Vagina (tissue), 2 donors: ENCODE measurements at regions not wholly inside any gene's neighbourhood (a gene's known extent, or its start where the extent isn't known, plus 50 kb on each side); places are given as distances from the start of the nearest gene placed in this dataset.
"Not testable (repeated sequence)": the region's sequence is repeated elsewhere in the genome, so short reads cannot be mapped to it uniquely, and the experiment has no call there.

Source experiments
- DNase-seq, 2 donors: peaks; one replicate each; pipeline ENCODE4 v3.0.0-alpha.2; 2017; ENCODE audit errors: extremely low spot score in 2 of 2
- H3K27ac ChIP-seq: fragments of 200-600 bp; sonication (generic); one replicate; pipeline ENCODE4 v1.5.1; 2019
- H3K27me3 ChIP-seq: fragments of 200-600 bp; sonication (generic); one replicate; pipeline ENCODE4 v1.5.1; 2019
- H3K36me3 ChIP-seq, 2 donors: fragments of 200-600 bp; sonication (generic); one replicate each; pipeline ENCODE4 v1.5.1; 2017 to 2019
- H3K4me1 ChIP-seq: fragments of 200-600 bp; sonication (generic); one replicate; pipeline ENCODE4 v1.5.1; 2019
- H3K4me3 ChIP-seq, 2 donors: fragments of 200-600 bp; sonication (generic); 1 replicate in 1 of 2; 2 replicates in 1 of 2; pipeline ENCODE4 v1.5.1; 2016 to 2019
- H3K9me3 ChIP-seq: fragments of 200-600 bp; sonication (generic); one replicate; pipeline ENCODE4 v1.5.1; 2019
- POLR2A ChIP-seq, 2 donors: fragments of 450-650 bp; IDR thresholded peaks; one replicate each; pipeline ENCODE4 v1.6.1; 2017; ENCODE audit warnings: antibody characterized with exemption in 2 of 2, mild to moderate bottlenecking in 2 of 2, moderate library complexity in 2 of 2
- POLR2AphosphoS5 ChIP-seq, 2 donors: sonication (generic); formaldehyde crosslinking; IDR thresholded peaks; one replicate each; pipeline ENCODE4 v1.9.0; 2017; ENCODE audit warnings: antibody characterized with exemption in 2 of 2, mild to moderate bottlenecking in 2 of 2, low read depth in 1 of 2; ENCODE audit not compliant: insufficient read depth in 1 of 2
- intact Hi-C: fragments of 100-400 bp; cut with DNase I; formaldehyde crosslinking; loops from one replicate; pipeline ENCODE4 v1.15.1; 2023
- TF ChIP-seq, protein P1 (sequence below), 3 experiments: fragments of 450-650 bp in 2 of 3; fragments of 200-600 bp in 1 of 3; sonication (generic) in 1 of 3; IDR thresholded peaks; one replicate each; pipeline ENCODE4 v1.5.1; 2017 to 2019; ENCODE audit warnings: antibody characterized with exemption in 3 of 3, mild to moderate bottlenecking in 2 of 3, moderate library complexity in 2 of 3

DNA sequence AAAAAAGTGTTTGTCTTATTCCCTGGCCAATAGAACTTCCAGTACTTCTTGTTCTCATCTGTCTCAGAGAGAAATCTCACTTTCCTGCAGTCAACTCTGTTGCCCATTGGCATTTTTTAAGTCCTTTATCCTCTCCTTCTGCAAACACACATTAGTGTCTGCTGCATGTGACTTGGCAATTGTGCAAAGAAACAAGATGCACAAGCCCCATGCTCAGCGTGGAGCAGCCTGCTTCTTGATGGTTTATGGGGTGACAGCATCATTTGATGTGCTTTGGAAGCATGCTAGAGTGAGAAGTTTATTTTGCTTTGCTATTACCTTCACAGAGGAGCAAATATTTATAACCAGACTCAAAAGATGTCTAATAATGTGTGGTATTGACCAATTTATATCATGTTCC, 238.2 kb downstream of the FAT3 start:
- Histone ChIP-seq H3K36me3 (no peaks in the 10 kb centered on the region), H3K27ac (no peak overlapping the region), H3K9me3 (no peaks in the 10 kb centered on the region), H3K27me3 (no peaks in the 10 kb centered on the region), H3K4me3 (no peak overlapping the region), H3K4me1 (no peaks in the 10 kb centered on the region)
- TF ChIP-seq POLR2AphosphoS5 (IDR thresholded peaks at IDR 0.05; ENCODE audit: insufficient read depth in 1 of 2, low read depth in 1 of 2) (no peak), POLR2A (IDR thresholded peaks at IDR 0.05) (no peak)
- TF ChIP-seq, protein P1, sequence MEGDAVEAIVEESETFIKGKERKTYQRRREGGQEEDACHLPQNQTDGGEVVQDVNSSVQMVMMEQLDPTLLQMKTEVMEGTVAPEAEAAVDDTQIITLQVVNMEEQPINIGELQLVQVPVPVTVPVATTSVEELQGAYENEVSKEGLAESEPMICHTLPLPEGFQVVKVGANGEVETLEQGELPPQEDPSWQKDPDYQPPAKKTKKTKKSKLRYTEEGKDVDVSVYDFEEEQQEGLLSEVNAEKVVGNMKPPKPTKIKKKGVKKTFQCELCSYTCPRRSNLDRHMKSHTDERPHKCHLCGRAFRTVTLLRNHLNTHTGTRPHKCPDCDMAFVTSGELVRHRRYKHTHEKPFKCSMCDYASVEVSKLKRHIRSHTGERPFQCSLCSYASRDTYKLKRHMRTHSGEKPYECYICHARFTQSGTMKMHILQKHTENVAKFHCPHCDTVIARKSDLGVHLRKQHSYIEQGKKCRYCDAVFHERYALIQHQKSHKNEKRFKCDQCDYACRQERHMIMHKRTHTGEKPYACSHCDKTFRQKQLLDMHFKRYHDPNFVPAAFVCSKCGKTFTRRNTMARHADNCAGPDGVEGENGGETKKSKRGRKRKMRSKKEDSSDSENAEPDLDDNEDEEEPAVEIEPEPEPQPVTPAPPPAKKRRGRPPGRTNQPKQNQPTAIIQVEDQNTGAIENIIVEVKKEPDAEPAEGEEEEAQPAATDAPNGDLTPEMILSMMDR (IDR thresholded peaks at IDR 0.05) = no peak
- DNase-seq = no peak
- intact Hi-C loops = no loop called here

DNA sequence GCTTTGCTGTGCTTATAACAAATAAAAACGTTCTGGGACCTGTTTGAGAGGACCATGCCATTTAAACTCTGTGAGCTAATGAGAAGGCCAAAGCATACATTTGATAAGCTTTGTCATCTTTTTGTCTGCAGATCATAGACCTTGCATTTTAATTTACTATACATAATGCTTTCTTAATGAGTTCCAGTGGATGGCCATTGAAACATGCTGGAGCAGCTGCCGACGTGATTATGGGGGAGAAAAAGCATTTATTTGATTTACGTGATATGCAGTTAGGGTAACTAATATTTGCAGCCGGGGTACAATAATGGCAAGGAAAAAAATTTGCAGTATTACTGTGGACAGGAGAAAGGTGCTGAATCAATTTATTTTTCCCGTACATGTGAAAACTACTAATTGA, 240.2 kb downstream of the FAT3 start:
- H3K27me3 ChIP-seq = no peaks in the 10 kb centered on the region
- H3K27ac ChIP-seq = no peak overlapping the region
- no peak overlapping the region for H3K4me3 ChIP-seq
- no peak for DNase-seq
- H3K36me3 ChIP-seq = no peaks in the 10 kb centered on the region
- intact Hi-C loops = no loop called here
- no peaks in the 10 kb centered on the region for H3K4me1 ChIP-seq
- TF ChIP-seq POLR2AphosphoS5 (IDR thresholded peaks at IDR 0.05; ENCODE audit: insufficient read depth in 1 of 2, low read depth in 1 of 2) (no peak), POLR2A (IDR thresholded peaks at IDR 0.05) (no peak)
- TF ChIP-seq, protein P1 (IDR thresholded peaks at IDR 0.05) = no peak
- H3K9me3 ChIP-seq = no peaks in the 10 kb centered on the region

DNA sequence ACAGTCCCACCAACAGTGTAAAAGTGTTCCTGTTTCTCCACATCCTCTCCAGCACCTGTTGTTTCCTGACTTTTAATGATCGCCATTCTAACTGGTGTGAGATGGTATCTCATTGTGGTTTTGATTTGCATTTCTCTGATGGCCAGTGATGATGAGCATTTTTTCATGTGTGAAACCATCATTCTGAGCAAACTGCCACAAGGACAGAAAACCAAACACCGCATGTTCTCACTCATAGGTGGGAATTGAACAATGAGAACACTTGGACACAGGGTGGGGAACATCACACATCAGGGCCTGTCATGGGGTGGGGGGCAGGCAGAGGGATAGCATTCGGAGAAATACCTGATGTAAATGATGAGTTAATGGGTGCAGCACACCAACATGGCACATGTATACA, 240.8 kb downstream of the FAT3 start:
- H3K4me3 ChIP-seq, H3K36me3 ChIP-seq, H3K4me1 ChIP-seq, H3K27ac ChIP-seq, H3K9me3 ChIP-seq, H3K27me3 ChIP-seq, intact Hi-C loops, DNase-seq: not testable (repeated sequence)

DNA sequence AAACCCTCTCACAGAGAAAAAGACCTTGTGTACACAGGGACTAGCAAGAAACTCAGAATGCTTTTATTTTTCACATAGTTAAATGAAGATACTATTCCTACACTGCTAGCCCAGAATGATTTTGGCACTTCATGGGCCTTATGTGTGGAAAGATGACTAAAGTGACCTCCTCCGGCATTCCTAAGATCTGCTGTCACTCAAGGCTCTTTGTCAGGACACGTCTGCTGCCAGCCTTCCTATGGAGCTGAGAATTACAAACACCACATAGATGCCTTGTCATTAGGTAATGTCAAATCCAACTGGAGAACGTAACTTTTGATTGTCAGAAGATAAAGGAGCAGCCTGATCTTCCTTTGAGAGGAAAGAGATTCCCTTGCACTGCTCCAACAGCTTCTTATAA, 249.1 kb downstream of the FAT3 start:
- Histone ChIP-seq H3K9me3 (no peaks in the 10 kb centered on the region), H3K4me3 (no peak overlapping the region), H3K27me3 (no peaks in the 10 kb centered on the region), H3K27ac (no peak overlapping the region), H3K36me3 (no peaks in the 10 kb centered on the region), H3K4me1 (no peaks in the 10 kb centered on the region)
- DNase-seq = no peak
- intact Hi-C loops = no loop called here
- TF ChIP-seq, protein P1 (IDR thresholded peaks at IDR 0.05) = no peak
- TF ChIP-seq POLR2AphosphoS5 (IDR thresholded peaks at IDR 0.05; ENCODE audit: insufficient read depth in 1 of 2, low read depth in 1 of 2) (no peak), POLR2A (IDR thresholded peaks at IDR 0.05) (no peak)

DNA sequence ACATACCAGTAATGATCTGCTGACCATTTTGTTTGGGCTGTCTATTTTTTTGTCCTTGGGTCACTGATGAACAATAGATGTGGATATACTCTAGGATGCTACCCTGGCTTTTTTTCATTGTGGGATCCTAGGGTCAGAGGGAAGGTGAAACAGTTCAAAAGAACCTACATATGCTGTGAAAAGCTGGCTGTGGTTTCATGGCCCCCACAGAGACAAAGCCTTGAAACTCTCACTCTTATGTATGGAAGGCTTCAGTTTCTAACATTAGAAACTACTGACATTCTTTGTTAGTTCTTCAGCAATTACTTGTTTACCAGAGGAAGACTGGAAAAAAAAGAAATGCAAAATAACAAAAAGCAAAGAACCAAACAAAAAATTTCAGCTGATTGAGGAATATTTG, 250.7 kb downstream of the FAT3 start:
- TF ChIP-seq, protein P1 (IDR thresholded peaks at IDR 0.05) = no peak
- TF ChIP-seq POLR2AphosphoS5 (IDR thresholded peaks at IDR 0.05; ENCODE audit: insufficient read depth in 1 of 2, low read depth in 1 of 2) = no peak
- TF ChIP-seq POLR2A (IDR thresholded peaks at IDR 0.05) = no peak
- H3K4me1 ChIP-seq = no peaks in the 10 kb centered on the region
- intact Hi-C loops = no loop called here

DNA sequence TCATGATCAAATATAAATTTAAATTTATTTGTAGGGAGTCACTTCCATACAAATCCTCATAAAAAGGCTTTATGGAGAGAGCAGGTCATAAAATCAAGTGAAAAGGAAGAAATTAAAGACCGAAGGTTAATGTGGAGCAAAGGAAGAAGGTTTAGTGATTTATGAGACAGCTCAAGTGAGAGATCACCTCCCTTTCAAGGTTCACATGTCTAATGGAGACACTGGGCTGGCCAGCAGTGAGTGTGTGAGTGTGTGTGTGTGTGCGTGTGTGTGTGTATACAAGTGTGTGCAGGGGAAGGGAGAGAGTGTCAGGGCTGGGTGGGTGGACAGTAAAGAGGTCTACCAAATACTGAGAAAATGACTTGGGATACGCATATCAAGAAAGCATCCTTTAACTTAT, 251.2 kb downstream of the FAT3 start:
- TF ChIP-seq POLR2A (IDR thresholded peaks at IDR 0.05) = no peak
- TF ChIP-seq POLR2AphosphoS5 (IDR thresholded peaks at IDR 0.05; ENCODE audit: insufficient read depth in 1 of 2, low read depth in 1 of 2) = no peak
- TF ChIP-seq, protein P1 (IDR thresholded peaks at IDR 0.05) = no peak
- DNase-seq = no peak
- intact Hi-C loops = no loop called here
- Histone ChIP-seq H3K27ac (no peak overlapping the region), H3K4me3 (no peak overlapping the region), H3K4me1 (no peaks in the 10 kb centered on the region), H3K36me3 (no peaks in the 10 kb centered on the region), H3K9me3 (no peaks in the 10 kb centered on the region), H3K27me3 (no peaks in the 10 kb centered on the region)

More for the DNA sequence above, 250.7 kb downstream of the FAT3 start:
- no peaks in the 10 kb centered on the region for H3K36me3 ChIP-seq
- no peak overlapping the region for H3K27ac ChIP-seq
- no peak overlapping the region for H3K4me3 ChIP-seq
- no peak for DNase-seq
- no peaks in the 10 kb centered on the region for H3K27me3 ChIP-seq
- H3K9me3 ChIP-seq = no peaks in the 10 kb centered on the region
